ENCODE measurements at regions not wholly inside any gene's neighbourhood (a gene's known extent, or its start where the extent isn't known, plus 50 kb on each side); places are given as distances from the start of the nearest gene placed in this dataset.

DNA sequence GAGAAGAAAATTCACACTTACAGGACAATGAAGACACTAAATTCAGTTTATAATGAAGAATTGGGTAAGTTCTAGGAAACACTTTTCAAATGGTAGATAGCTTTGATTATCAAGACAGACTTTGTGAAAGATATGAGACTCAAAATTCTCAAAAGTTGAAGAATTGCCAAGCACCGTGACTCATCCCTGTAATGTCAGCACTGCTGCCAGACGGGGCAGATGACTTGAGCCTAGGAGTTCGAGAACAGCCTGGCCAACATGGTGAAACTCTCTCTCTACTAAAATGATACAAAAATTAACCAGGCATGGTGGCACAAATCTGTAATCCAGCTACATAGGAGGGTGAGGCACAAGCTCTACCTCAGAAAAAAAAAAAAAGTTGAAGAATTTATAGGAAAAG, 1820.1 kb upstream of the LRRTM1 start:
- no TSS peak for BruUV-seq (replicated peaks)
- no peak overlapping the region for H3K4me3 ChIP-seq (ENCODE audit: low read depth in 2 of 2, low read length in 2 of 2)
- intact Hi-C loops (cut with micrococcal nuclease; ENCODE audit: unreplicated experiment) (no loop called here), in situ Hi-C loops (cut with HindIII; ENCODE audit: low pct_unique_long_range_greater_than_20kb, low sequenced_read_pairs) (no loop called here)
- H3K27ac ChIP-seq (ENCODE audit: low read length), result no peak overlapping the region
- ChIA-PET POLR2A (no interaction called here), CTCF (no interaction called here)
- ATAC-seq, result no peak
- no peaks in the 10 kb centered on the region for H3K27me3 ChIP-seq (ENCODE audit: control insufficient read depth, insufficient read depth, low read length)
- H3K9me3 ChIP-seq (ENCODE audit: control insufficient read depth, insufficient read depth, low read depth, low read length), result no peaks in the 10 kb centered on the region
- no peaks in the 10 kb centered on the region for H3K36me3 ChIP-seq (ENCODE audit: control insufficient read depth, insufficient read depth, low read length)
- peaks cover 6% of the 10 kb centered on the region; the same call in 1 of the 2 replicates for H3K4me1 ChIP-seq (ENCODE audit: control insufficient read depth, insufficient read depth, low read length)
- TF ChIP-seq, protein P1, sequence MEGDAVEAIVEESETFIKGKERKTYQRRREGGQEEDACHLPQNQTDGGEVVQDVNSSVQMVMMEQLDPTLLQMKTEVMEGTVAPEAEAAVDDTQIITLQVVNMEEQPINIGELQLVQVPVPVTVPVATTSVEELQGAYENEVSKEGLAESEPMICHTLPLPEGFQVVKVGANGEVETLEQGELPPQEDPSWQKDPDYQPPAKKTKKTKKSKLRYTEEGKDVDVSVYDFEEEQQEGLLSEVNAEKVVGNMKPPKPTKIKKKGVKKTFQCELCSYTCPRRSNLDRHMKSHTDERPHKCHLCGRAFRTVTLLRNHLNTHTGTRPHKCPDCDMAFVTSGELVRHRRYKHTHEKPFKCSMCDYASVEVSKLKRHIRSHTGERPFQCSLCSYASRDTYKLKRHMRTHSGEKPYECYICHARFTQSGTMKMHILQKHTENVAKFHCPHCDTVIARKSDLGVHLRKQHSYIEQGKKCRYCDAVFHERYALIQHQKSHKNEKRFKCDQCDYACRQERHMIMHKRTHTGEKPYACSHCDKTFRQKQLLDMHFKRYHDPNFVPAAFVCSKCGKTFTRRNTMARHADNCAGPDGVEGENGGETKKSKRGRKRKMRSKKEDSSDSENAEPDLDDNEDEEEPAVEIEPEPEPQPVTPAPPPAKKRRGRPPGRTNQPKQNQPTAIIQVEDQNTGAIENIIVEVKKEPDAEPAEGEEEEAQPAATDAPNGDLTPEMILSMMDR (IDR thresholded peaks at IDR 0.05), result no peak
- TF ChIP-seq POLR2AphosphoS5 (IDR thresholded peaks at IDR 0.05; ENCODE audit: low read depth, low read length) (no peak), TCF7L2 (IDR thresholded peaks at IDR 0.05; ENCODE audit: low read depth, low read length) (no peak), SIN3A (IDR thresholded peaks at IDR 0.05; ENCODE audit: borderline replicate concordance, insufficient read depth, low read depth, low read length) (no peak)
- no peak for DNase-seq (ENCODE audit: low read depth, low spot score)

DNA sequence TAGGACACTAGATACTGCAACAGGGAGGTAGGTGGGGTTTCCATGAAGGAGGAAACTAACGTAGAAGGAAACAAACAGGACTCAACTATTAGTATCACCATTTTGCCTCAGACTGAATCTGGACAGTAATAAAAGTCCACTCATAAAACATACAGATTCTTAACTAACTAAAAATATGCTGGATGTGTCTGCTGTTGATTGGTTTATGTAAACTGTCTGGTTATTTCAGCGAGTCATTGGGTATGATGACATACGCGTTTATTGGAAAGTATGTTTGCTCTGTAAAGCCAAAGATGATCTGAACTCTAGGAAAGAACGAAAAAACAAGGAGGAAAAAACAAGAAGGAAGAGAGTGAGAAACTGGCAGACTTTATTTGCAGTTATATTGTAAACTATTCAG, 1816.1 kb upstream of the LRRTM1 start:
- ATAC-seq (no peak), DNase-seq (ENCODE audit: low read depth, low spot score) (no peak)
- ChIA-PET POLR2A (no interaction called here), CTCF (no interaction called here)
- intact Hi-C loops (cut with micrococcal nuclease; ENCODE audit: unreplicated experiment) (no loop called here), in situ Hi-C loops (cut with HindIII; ENCODE audit: low pct_unique_long_range_greater_than_20kb, low sequenced_read_pairs) (no loop called here)
- H3K9me3 ChIP-seq (ENCODE audit: control insufficient read depth, insufficient read depth, low read depth, low read length), result no peaks in the 10 kb centered on the region
- H3K27me3 ChIP-seq (ENCODE audit: control insufficient read depth, insufficient read depth, low read length), result no peaks in the 10 kb centered on the region
- H3K4me3 ChIP-seq (ENCODE audit: low read depth in 2 of 2, low read length in 2 of 2), result no peak overlapping the region
- H3K36me3 ChIP-seq (ENCODE audit: control insufficient read depth, insufficient read depth, low read length), result no peaks in the 10 kb centered on the region
- peaks cover 6% of the 10 kb centered on the region; the same call in 1 of the 2 replicates for H3K4me1 ChIP-seq (ENCODE audit: control insufficient read depth, insufficient read depth, low read length)
- no TSS peak for BruUV-seq (replicated peaks)
- peak overlapping the region; percentile 34; the same call in 1 of the 2 replicates for H3K27ac ChIP-seq (ENCODE audit: low read length)
- TF ChIP-seq, protein P2, sequence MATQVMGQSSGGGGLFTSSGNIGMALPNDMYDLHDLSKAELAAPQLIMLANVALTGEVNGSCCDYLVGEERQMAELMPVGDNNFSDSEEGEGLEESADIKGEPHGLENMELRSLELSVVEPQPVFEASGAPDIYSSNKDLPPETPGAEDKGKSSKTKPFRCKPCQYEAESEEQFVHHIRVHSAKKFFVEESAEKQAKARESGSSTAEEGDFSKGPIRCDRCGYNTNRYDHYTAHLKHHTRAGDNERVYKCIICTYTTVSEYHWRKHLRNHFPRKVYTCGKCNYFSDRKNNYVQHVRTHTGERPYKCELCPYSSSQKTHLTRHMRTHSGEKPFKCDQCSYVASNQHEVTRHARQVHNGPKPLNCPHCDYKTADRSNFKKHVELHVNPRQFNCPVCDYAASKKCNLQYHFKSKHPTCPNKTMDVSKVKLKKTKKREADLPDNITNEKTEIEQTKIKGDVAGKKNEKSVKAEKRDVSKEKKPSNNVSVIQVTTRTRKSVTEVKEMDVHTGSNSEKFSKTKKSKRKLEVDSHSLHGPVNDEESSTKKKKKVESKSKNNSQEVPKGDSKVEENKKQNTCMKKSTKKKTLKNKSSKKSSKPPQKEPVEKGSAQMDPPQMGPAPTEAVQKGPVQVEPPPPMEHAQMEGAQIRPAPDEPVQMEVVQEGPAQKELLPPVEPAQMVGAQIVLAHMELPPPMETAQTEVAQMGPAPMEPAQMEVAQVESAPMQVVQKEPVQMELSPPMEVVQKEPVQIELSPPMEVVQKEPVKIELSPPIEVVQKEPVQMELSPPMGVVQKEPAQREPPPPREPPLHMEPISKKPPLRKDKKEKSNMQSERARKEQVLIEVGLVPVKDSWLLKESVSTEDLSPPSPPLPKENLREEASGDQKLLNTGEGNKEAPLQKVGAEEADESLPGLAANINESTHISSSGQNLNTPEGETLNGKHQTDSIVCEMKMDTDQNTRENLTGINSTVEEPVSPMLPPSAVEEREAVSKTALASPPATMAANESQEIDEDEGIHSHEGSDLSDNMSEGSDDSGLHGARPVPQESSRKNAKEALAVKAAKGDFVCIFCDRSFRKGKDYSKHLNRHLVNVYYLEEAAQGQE (IDR thresholded peaks at IDR 0.05; ENCODE audit: insufficient read depth in 1 of 2, low read depth in 2 of 2, low read length in 1 of 2), result no peak

DNA sequence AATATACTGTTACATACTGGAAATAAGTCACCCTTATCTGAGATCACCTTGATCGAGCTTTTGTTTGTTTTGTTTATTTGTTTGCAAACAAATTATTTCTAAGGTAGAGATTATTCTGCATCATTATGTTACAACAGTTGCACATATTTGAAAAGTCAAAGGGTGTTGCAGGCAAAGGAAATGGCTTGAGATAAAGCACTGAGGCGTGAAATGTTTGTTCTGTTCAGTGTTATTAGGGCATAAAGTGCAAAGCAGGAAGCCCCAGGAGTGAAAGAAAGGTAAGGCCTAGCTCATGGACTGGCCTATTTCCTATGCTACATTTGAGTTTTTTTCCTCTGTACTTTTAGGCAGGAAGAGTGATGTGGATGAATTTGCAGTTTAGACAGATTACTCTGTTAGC, 1815.6 kb upstream of the LRRTM1 start:
- CTCF ChIA-PET, result no interaction called here

More for the DNA sequence above, 1815.6 kb upstream of the LRRTM1 start:
- Histone ChIP-seq H3K27ac (ENCODE audit: low read length) (peak overlapping the region; percentile 34; the same call in 1 of the 2 replicates), H3K9me3 (ENCODE audit: control insufficient read depth, insufficient read depth, low read depth, low read length) (no peaks in the 10 kb centered on the region), H3K4me3 (ENCODE audit: low read depth in 2 of 2, low read length in 2 of 2) (no peak overlapping the region), H3K4me1 (ENCODE audit: control insufficient read depth, insufficient read depth, low read length) (peaks cover 6% of the 10 kb centered on the region; the same call in 1 of the 2 replicates), H3K27me3 (ENCODE audit: control insufficient read depth, insufficient read depth, low read length) (no peaks in the 10 kb centered on the region), H3K36me3 (ENCODE audit: control insufficient read depth, insufficient read depth, low read length) (no peaks in the 10 kb centered on the region)
- ATAC-seq (peak; percentile 87), DNase-seq (ENCODE audit: low read depth, low spot score) (no peak)
- in situ Hi-C loops (cut with HindIII; ENCODE audit: low pct_unique_long_range_greater_than_20kb, low sequenced_read_pairs) (no loop called here), intact Hi-C loops (cut with micrococcal nuclease; ENCODE audit: unreplicated experiment) (no loop called here)
- no TSS peak for BruUV-seq (replicated peaks)
- POLR2A ChIA-PET, result no interaction called here
- peak; percentile 89; the same call in 1 of the 2 replicates for TF ChIP-seq TCF7L2 (IDR thresholded peaks at IDR 0.05; ENCODE audit: low read depth, low read length)
- no peak for TF ChIP-seq SIN3A (IDR thresholded peaks at IDR 0.05; ENCODE audit: borderline replicate concordance, insufficient read depth, low read depth, low read length)

All from Panc1 (cell line).